ENCODE measurements at regions not wholly inside any gene's neighbourhood (a gene's known extent, or its start where the extent isn't known, plus 50 kb on each side); places are given as distances from the start of the nearest gene placed in this dataset.

DNA sequence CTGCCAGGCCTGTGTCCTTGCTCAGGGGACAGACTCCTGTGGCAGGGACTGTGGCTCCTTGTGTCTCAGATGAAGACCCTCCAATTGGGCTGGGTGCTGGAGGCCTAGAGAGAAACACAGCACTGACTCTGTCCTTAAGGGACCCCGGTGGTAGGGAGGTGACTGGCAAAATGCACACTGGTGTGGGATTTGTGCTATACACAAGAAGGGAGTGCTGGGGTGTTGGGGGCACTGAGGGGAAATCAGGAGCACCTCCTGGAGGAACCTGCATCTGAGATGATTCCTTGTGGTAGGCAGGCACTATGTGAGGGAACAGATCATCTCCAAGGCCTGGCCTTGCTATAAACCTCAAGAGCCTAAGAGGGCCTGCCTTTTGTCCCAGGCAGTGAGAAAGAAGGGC lies 149.2 kb downstream of the RPS24 start:
- WGBS, 2 donors, result 87 to 94% methylated on average over 1 of the region's 1 CpG
- TF ChIP-seq CTCF (IDR thresholded peaks at IDR 0.05; ENCODE audit: control extremely low read depth, extremely low read depth), result no peak
- H3K9me3 ChIP-seq (ENCODE audit: control insufficient read depth in 4 of 4, insufficient read depth in 3 of 4, low read length in 3 of 4), result no peaks in the 10 kb centered on the region
- DNase-seq (no peak), ATAC-seq (ENCODE audit: insufficient read depth, low FRiP score) (no peak)
- no peaks in the 10 kb centered on the region for H3K27me3 ChIP-seq (ENCODE audit: control insufficient read depth in 3 of 3, insufficient read depth in 3 of 3, low read length in 2 of 3)
- H3K36me3 ChIP-seq (ENCODE audit: control insufficient read depth in 4 of 4, insufficient read depth in 4 of 4, low read length in 4 of 4), result no peaks in the 10 kb centered on the region
- H3K4me3 ChIP-seq, result no peak overlapping the region
- no peak overlapping the region for H3K27ac ChIP-seq (ENCODE audit: low read depth in 1 of 2, low read length in 1 of 2)
- peaks cover 0 to 7% (median 0%) of the 10 kb centered on the region in 5 donors for H3K4me1 ChIP-seq (ENCODE audit: control insufficient read depth in 5 of 5, insufficient read depth in 5 of 5, low read length in 5 of 5)
- H3K9ac ChIP-seq (ENCODE audit: insufficient read depth in 1 of 2, low read length in 2 of 2), result no peak overlapping the region

- H3K4me3 ChIP-seq, result no peak overlapping the region
- ATAC-seq (ENCODE audit: insufficient read depth, low FRiP score), result no peak
- H3K27me3 ChIP-seq (ENCODE audit: control insufficient read depth in 3 of 3, insufficient read depth in 3 of 3, low read length in 2 of 3), result no peaks in the 10 kb centered on the region
- H3K9ac ChIP-seq (ENCODE audit: insufficient read depth in 1 of 2, low read length in 2 of 2), result no peak overlapping the region
- H3K27ac ChIP-seq (ENCODE audit: low read depth in 1 of 2, low read length in 1 of 2), result no peak overlapping the region
- H3K4me1 ChIP-seq (ENCODE audit: control insufficient read depth in 5 of 5, insufficient read depth in 5 of 5, low read length in 5 of 5), result peaks cover 0 to 7% (median 0%) of the 10 kb centered on the region in 5 donors
- WGBS, 2 donors, result 89 to 90% methylated on average over 19 of the region's 19 CpGs
- no peak for DNase-seq
- H3K36me3 ChIP-seq (ENCODE audit: control insufficient read depth in 4 of 4, insufficient read depth in 4 of 4, low read length in 4 of 4), result no peaks in the 10 kb centered on the region
- H3K9me3 ChIP-seq (ENCODE audit: control insufficient read depth in 4 of 4, insufficient read depth in 3 of 4, low read length in 3 of 4), result no peaks in the 10 kb centered on the region
- TF ChIP-seq CTCF (IDR thresholded peaks at IDR 0.05; ENCODE audit: control extremely low read depth, extremely low read depth), result no peak
These were observed 151.4 kb downstream of the RPS24 start for GRCh38 chr10:78184851-78185692.

DNA sequence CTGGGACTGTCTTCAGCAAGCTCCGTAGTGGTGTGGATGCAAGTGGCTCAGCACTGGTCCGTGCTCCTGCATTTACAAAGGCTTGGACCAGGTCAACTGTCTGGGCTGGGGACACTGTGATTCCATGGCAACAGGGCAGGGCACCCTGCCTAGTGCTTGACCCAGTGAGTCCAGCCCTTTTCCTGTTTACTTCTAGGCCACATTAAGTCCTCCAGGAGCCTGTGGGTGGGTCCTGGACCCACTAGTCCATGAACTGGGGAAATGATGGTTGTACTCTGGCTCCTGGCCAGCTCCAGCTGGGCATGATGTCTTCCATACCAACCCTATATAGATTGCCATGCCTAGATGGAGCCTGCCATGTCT lies 152.0 kb downstream of the RPS24 start:
- DNase-seq (no peak), ATAC-seq (ENCODE audit: insufficient read depth, low FRiP score) (no peak)
- Histone ChIP-seq H3K27ac (ENCODE audit: low read depth in 1 of 2, low read length in 1 of 2) (no peak overlapping the region), H3K9ac (ENCODE audit: insufficient read depth in 1 of 2, low read length in 2 of 2) (no peak overlapping the region), H3K36me3 (ENCODE audit: control insufficient read depth in 4 of 4, insufficient read depth in 4 of 4, low read length in 4 of 4) (no peaks in the 10 kb centered on the region), H3K4me1 (ENCODE audit: control insufficient read depth in 5 of 5, insufficient read depth in 5 of 5, low read length in 5 of 5) (peaks cover 0 to 7% (median 0%) of the 10 kb centered on the region in 5 donors), H3K4me3 (no peak overlapping the region), H3K27me3 (ENCODE audit: control insufficient read depth in 3 of 3, insufficient read depth in 3 of 3, low read length in 2 of 3) (no peaks in the 10 kb centered on the region), H3K9me3 (ENCODE audit: control insufficient read depth in 4 of 4, insufficient read depth in 3 of 4, low read length in 3 of 4) (no peaks in the 10 kb centered on the region)
- no peak for TF ChIP-seq CTCF (IDR thresholded peaks at IDR 0.05; ENCODE audit: control extremely low read depth, extremely low read depth)
- WGBS, 2 donors, result 72 to 77% methylated on average over 2 of the region's 2 CpGs

Data from lung (tissue), 11 donors.